GM23248 (cell line): ENCODE measurements at regions not wholly inside any gene's neighbourhood (a gene's known extent, or its start where the extent isn't known, plus 50 kb on each side); places are given as distances from the start of the nearest gene placed in this dataset.

Experiments
- EZH2 ChIP-seq: fragments of 200-600 bp; sonication (generic); IDR thresholded peaks from 2 replicates; pipeline ENCODE4 v1.6.1; 2018; ENCODE audit warnings: antibody characterized with exemption, mild to moderate bottlenecking; ENCODE audit not compliant: insufficient read depth, poor library complexity, severe bottlenecking
- EZH2phosphoT487 ChIP-seq: fragments of 200-600 bp; sonication (generic); IDR thresholded peaks from 2 replicates; pipeline ENCODE4 v1.6.1; 2018; ENCODE audit warnings: antibody characterized with exemption, moderate library complexity, mild to moderate bottlenecking, low read depth; ENCODE audit not compliant: insufficient read depth

GRCh38 chrX:43096830-43097229, 318.9 kb upstream of the PPP1R2C start:
- no peak for TF ChIP-seq EZH2
- no peak for TF ChIP-seq EZH2phosphoT487
